Testis (tissue), 2 donors: ENCODE measurements at regions not wholly inside any gene's neighbourhood (a gene's known extent, or its start where the extent isn't known, plus 50 kb on each side); places are given as distances from the start of the nearest gene placed in this dataset.

Source experiments
- CTCF ChIP-seq, 3 experiments: fragments of 450-650 bp in 2 of 3; fragments of 200-600 bp in 1 of 3; sonication (generic) in 1 of 3; IDR thresholded peaks; one replicate each; pipeline ENCODE4 v1.5.1; 2016 to 2019; ENCODE audit warnings: antibody characterized with exemption in 3 of 3, mild to moderate bottlenecking in 2 of 3, moderate library complexity in 1 of 3
- POLR2A ChIP-seq: fragments of 450-650 bp; IDR thresholded peaks from one replicate; pipeline ENCODE4 v1.6.1; 2017; ENCODE audit warnings: antibody characterized with exemption, mild to moderate bottlenecking, moderate library complexity

DNA sequence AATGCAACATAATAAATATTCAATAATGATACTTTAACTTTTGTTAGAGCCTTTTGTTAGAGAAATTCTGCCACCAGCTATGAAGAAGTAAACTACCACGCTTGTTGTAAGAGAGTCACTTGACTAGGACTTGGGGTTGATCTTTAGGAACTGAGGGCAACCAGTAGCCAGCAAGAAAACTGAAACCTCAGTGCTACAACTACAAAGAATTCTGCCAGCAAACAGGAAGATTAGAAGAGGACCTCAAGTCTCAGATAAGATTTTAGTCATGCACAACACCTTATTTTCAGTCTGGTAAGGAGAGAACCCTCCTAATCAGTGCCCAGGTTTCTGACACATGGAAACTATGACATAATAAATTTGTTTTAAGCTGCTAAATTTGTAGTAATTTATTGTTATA, 498.3 kb upstream of the STEAP1 start:
- TF ChIP-seq POLR2A (no peak), CTCF (IDR thresholded peaks at IDR 0.05) (no peak)
